Transverse colon (tissue), 4 donors: ENCODE measurements at regions not wholly inside any gene's neighbourhood (a gene's known extent, or its start where the extent isn't known, plus 50 kb on each side); places are given as distances from the start of the nearest gene placed in this dataset.

Experiments used
- DNase-seq: peaks from one replicate; pipeline ENCODE4 v3.0.0-alpha.2; 2019
- H3K27ac ChIP-seq, 4 donors: fragments of 200-600 bp; sonication (generic); 2 replicates each; pipeline ENCODE4 v1.5.1; 2016 to 2018; ENCODE audit warnings: inconsistent platforms in 4 of 4
- H3K27me3 ChIP-seq: fragments of 200-600 bp; sonication (generic); 2 replicates; pipeline ENCODE4 v1.5.1; 2017; ENCODE audit warnings: inconsistent platforms
- H3K36me3 ChIP-seq, 4 donors: fragments of 200-600 bp; sonication (generic); 2 replicates each; pipeline ENCODE4 v1.5.1; 2017 to 2019; ENCODE audit warnings: inconsistent platforms in 4 of 4
- H3K4me1 ChIP-seq, 4 donors: fragments of 200-600 bp; sonication (generic); 2 replicates each; pipeline ENCODE4 v1.5.1; 2017 to 2020; ENCODE audit warnings: inconsistent platforms in 4 of 4
- H3K4me3 ChIP-seq, 4 donors: fragments of 200-600 bp; sonication (generic); 1 replicate in 1 of 4; 2 replicates in 3 of 4; pipeline versions ENCODE4 v1.5.1 to v1.6.1; 2017 to 2019; ENCODE audit warnings: inconsistent platforms in 4 of 4
- H3K9me3 ChIP-seq, 2 donors: fragments of 200-600 bp; sonication (generic); 2 replicates each; pipeline ENCODE4 v1.5.1; 2017 to 2019; ENCODE audit warnings: inconsistent platforms in 2 of 2
- EP300 ChIP-seq: sonication (generic); formaldehyde crosslinking; IDR thresholded peaks from one replicate; pipeline ENCODE4 v1.6.1; 2017; ENCODE audit warnings: antibody characterized with exemption, low read depth
- POLR2A ChIP-seq: fragments of 450-650 bp; IDR thresholded peaks from one replicate; pipeline ENCODE4 v1.6.1; 2016; ENCODE audit warnings: antibody characterized with exemption, mild to moderate bottlenecking, moderate library complexity
- POLR2AphosphoS5 ChIP-seq, 3 donors: sonication (generic); formaldehyde crosslinking; IDR thresholded peaks; one replicate each; pipeline ENCODE4 v1.6.1; 2016; ENCODE audit warnings: antibody characterized with exemption in 3 of 3
- WGBS, 2 donors: methylation state at CpG; one replicate each; pipeline ENCODE4 v1.1.5; 2018; ENCODE audit warnings: low coverage in 1 of 2; 5-methylcytosine and 5-hydroxymethylcytosine counted together
- in situ Hi-C, 4 donors: fragments of 200-750 bp; cut with MboI; loops; one replicate each; pipeline versions ENCODE4 v1.15.0 to v1.15.1; 2017; ENCODE audit warnings: low sequenced_read_pairs in 3 of 4, low pct_ligation_motif_present in 1 of 4, low pct_unique_long_range_greater_than_20kb in 1 of 4
- intact Hi-C: fragments of 100-400 bp; cut with DNase I; formaldehyde crosslinking; loops from one replicate; pipeline ENCODE4 v1.15.1; 2023; ENCODE audit warnings: low total_unique reads
- TF ChIP-seq, protein P1 (sequence below), 5 experiments: fragments of 200-600 bp in 3 of 5; fragments of 450-650 bp in 2 of 5; sonication (generic) in 3 of 5; IDR thresholded peaks; 1 replicate in 2 of 5; 2 replicates in 3 of 5; pipeline ENCODE4 v1.5.1; 2016 to 2017; ENCODE audit warnings: antibody characterized with exemption in 5 of 5, inconsistent platforms in 3 of 5, mild to moderate bottlenecking in 2 of 5, moderate library complexity in 1 of 5

DNA sequence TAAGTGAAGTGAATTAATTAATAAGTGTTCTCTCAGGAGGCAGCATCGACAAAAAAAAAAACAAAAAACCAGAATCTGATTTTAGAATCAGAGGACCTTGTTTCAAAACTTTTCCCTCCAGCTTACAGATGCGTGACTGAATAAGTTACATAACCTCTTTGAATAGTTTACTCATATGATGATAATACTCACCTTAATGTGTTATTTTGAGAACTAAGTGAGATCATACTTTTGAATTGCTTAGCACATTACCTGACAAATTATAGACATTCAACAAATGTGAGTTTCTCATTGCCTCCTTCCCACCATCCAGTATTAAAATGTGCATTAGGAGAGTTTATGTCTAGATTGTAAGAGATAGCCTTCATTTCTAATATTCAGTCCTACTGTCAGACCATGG lies 94.0 kb downstream of the SOX2 start:
- in situ Hi-C loops (no loop called here), intact Hi-C loops (no loop called here)
- H3K4me1 ChIP-seq = no peaks in the 10 kb centered on the region
- no peak overlapping the region for H3K4me3 ChIP-seq
- 78 to 84% methylated on average over 2 of the region's 2 CpGs for WGBS, 2 donors
- TF ChIP-seq POLR2AphosphoS5 (IDR thresholded peaks at IDR 0.05) = no peak
- no peak for TF ChIP-seq POLR2A
- H3K27me3 ChIP-seq = no peaks in the 10 kb centered on the region
- H3K27ac ChIP-seq = no peak overlapping the region
- DNase-seq = no peak
- no peaks in the 10 kb centered on the region for H3K9me3 ChIP-seq
- H3K36me3 ChIP-seq = no peaks in the 10 kb centered on the region

DNA sequence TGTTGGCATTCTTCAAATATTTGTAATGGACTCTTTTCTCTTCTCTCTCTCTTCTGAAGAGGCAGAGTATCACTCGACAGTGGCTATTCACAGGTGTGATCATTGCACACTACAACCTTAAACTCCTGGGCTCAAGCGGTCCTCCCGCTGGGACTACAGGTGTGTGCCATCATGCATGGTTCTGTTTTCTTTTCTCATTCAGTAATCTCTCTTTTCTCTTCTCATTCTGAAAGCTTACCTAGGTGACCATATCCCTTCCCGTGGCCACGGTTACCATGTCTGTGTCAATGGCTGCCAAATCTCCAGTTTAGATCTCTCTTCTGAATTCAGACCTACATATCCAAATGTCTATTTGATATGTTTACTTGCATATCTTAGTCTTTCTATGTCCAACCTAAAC lies 96.3 kb downstream of the SOX2 start:
- Histone ChIP-seq H3K27ac (no peak overlapping the region), H3K27me3 (no peaks in the 10 kb centered on the region), H3K4me1 (no peaks in the 10 kb centered on the region), H3K9me3 (no peaks in the 10 kb centered on the region), H3K36me3 (no peaks in the 10 kb centered on the region), H3K4me3 (no peak overlapping the region)
- WGBS, 2 donors = 56 to 73% methylated on average over 5 of the region's 5 CpGs
- intact Hi-C loops = no loop called here
- in situ Hi-C loops = no loop called here
- no peak for DNase-seq
- TF ChIP-seq EP300 = no peak
- no peak for TF ChIP-seq POLR2A
- TF ChIP-seq, protein P1, sequence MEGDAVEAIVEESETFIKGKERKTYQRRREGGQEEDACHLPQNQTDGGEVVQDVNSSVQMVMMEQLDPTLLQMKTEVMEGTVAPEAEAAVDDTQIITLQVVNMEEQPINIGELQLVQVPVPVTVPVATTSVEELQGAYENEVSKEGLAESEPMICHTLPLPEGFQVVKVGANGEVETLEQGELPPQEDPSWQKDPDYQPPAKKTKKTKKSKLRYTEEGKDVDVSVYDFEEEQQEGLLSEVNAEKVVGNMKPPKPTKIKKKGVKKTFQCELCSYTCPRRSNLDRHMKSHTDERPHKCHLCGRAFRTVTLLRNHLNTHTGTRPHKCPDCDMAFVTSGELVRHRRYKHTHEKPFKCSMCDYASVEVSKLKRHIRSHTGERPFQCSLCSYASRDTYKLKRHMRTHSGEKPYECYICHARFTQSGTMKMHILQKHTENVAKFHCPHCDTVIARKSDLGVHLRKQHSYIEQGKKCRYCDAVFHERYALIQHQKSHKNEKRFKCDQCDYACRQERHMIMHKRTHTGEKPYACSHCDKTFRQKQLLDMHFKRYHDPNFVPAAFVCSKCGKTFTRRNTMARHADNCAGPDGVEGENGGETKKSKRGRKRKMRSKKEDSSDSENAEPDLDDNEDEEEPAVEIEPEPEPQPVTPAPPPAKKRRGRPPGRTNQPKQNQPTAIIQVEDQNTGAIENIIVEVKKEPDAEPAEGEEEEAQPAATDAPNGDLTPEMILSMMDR (IDR thresholded peaks at IDR 0.05) = no peak
- no peak for TF ChIP-seq POLR2AphosphoS5 (IDR thresholded peaks at IDR 0.05)

DNA sequence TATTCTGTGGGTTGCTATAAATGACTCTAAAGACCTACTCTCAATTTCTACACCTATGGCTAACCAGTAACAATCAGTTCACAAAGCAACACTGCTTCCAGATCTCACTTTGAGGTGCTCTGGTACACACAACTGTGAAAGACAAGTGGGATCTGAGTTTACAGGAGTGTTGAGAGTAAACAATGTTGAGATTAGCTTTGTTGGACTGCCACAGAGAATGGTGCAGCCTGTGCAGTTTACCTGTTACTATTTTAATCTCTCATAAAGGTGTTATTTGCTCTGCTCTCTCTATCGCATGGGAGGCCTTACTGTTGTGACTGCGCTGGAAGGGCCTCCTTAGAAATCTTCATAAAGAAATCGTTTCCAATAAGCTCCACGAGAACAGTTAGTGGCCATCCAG lies 112.0 kb downstream of the SOX2 start:
- Histone ChIP-seq H3K9me3 (no peaks in the 10 kb centered on the region), H3K4me3 (no peak overlapping the region), H3K4me1 (no peaks in the 10 kb centered on the region), H3K27ac (no peak overlapping the region), H3K36me3 (no peaks in the 10 kb centered on the region), H3K27me3 (no peaks in the 10 kb centered on the region)
- in situ Hi-C loops = no loop called here
- no peak for DNase-seq
- TF ChIP-seq POLR2A = no peak
- no peak for TF ChIP-seq EP300
- no peak for TF ChIP-seq POLR2AphosphoS5 (IDR thresholded peaks at IDR 0.05)
- TF ChIP-seq, protein P1 (IDR thresholded peaks at IDR 0.05) = no peak
- intact Hi-C loops = no loop called here
- 73 to 94% methylated on average over 2 to 4 of the region's 4 CpGs for WGBS, 2 donors

DNA sequence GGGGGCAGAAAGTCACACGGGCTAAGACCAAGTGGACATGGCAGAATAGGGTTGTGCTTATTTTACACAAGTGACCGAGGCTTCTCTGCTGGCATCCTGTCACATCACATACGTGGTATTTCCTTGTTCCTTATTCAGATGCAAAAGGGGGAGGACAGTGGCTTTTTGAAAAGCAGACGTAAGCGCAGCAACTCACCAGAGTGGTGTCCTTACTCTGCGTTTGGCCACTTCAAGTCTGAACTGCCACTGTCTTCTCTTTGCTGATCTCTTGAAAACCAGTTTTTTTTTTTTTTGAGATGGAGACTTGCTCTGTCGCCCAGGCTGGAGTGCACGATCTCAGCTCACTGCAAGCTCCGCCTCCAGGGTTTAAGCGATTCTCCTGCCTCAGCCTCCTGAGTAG lies 113.2 kb downstream of the SOX2 start:
- no peak overlapping the region for H3K4me3 ChIP-seq
- no peak for TF ChIP-seq EP300
- no peak for TF ChIP-seq POLR2AphosphoS5 (IDR thresholded peaks at IDR 0.05)
- TF ChIP-seq POLR2A = no peak
- TF ChIP-seq, protein P1 (IDR thresholded peaks at IDR 0.05) = no peak
- in situ Hi-C loops (no loop called here), intact Hi-C loops (no loop called here)
- no peak overlapping the region for H3K27ac ChIP-seq
- no peaks in the 10 kb centered on the region for H3K27me3 ChIP-seq
- WGBS, 2 donors = 66 to 79% methylated on average over 7 to 10 of the region's 10 CpGs
- no peaks in the 10 kb centered on the region for H3K9me3 ChIP-seq
- no peaks in the 10 kb centered on the region for H3K36me3 ChIP-seq
- no peaks in the 10 kb centered on the region for H3K4me1 ChIP-seq
- no peak for DNase-seq
